PC-9 (cell line): ENCODE measurements at regions not wholly inside any gene's neighbourhood (a gene's known extent, or its start where the extent isn't known, plus 50 kb on each side); places are given as distances from the start of the nearest gene placed in this dataset.

ENCODE experiments used
- BruUV-seq: library from RNA; stranded (reverse); fragments of 400-500 nt; replicated peaks from 2 replicates; lab custom pipeline; 2021; lab: Mats Ljungman, UMichigan
- CTCF ChIA-PET: fragments of 300-600 bp; sonication (Branson Sonifier 250); formaldehyde crosslinking; loops from one replicate; lab custom pipeline; 2022; ENCODE audit warnings: antibody characterized with exemption; lab: Charles Lee
- POLR2A ChIA-PET: fragments of 300-600 bp; sonication (Branson Sonifier 250); formaldehyde crosslinking; loops from one replicate; lab custom pipeline; 2022; ENCODE audit warnings: antibody characterized with exemption; ENCODE audit not compliant: unreplicated experiment; lab: Charles Lee
- DNase-seq, 2 experiments: peaks; one replicate each; pipeline versions ENCODE4 v3.0.0 to v3.0.0-alpha.2; 2015 to 2022; ENCODE audit warnings: mixed read lengths in 1 of 2
- H2AFZ ChIP-seq: fragments of 200-600 bp; sonication (generic); 2 replicates; pipeline ENCODE4 v1.8.1; 2017; ENCODE audit warnings: antibody characterized with exemption
- H3F3A ChIP-seq: fragments of 200-600 bp; sonication (generic); 2 replicates; pipeline ENCODE4 v1.8.1; 2017; ENCODE audit warnings: antibody characterized with exemption, mild to moderate bottlenecking, low read depth; ENCODE audit not compliant: insufficient read depth
- H3K27ac ChIP-seq: fragments of 200-600 bp; sonication (generic); 2 replicates; pipeline ENCODE4 v1.6.1; 2016; ENCODE audit warnings: mixed run types
- H3K27me3 ChIP-seq: fragments of 200-600 bp; sonication (generic); 2 replicates; pipeline ENCODE4 v1.6.1; 2016; ENCODE audit warnings: low read depth, mixed run types; ENCODE audit not compliant: insufficient read depth
- H3K36me3 ChIP-seq: fragments of 200-600 bp; sonication (generic); 2 replicates; pipeline ENCODE4 v1.6.1; 2016; ENCODE audit warnings: low read depth, mixed run types
- H3K4me1 ChIP-seq: fragments of 200-600 bp; sonication (generic); replicated peaks from 2 replicates; pipeline ENCODE4 v1.6.1; 2016; ENCODE audit warnings: mixed run types; ENCODE audit not compliant: insufficient read depth
- H3K4me2 ChIP-seq: fragments of 200-600 bp; sonication (generic); 2 replicates; pipeline ENCODE4 v1.6.1; 2017; ENCODE audit warnings: mixed run types
- H3K4me3 ChIP-seq: fragments of 200-600 bp; sonication (generic); 2 replicates; pipeline ENCODE4 v1.6.1; 2016; ENCODE audit warnings: mixed run types
- H3K79me2 ChIP-seq: fragments of 200-600 bp; sonication (generic); 2 replicates; pipeline ENCODE4 v1.6.1; 2017; ENCODE audit warnings: low read depth, mixed run types
- H3K9me2 ChIP-seq: fragments of 200-600 bp; sonication (generic); 2 replicates; pipeline ENCODE4 v1.8.1; 2017; ENCODE audit warnings: mild to moderate bottlenecking; ENCODE audit not compliant: insufficient read depth
- H3K9me3 ChIP-seq: fragments of 200-600 bp; sonication (generic); 2 replicates; pipeline ENCODE4 v1.8.1; 2016; ENCODE audit warnings: low read depth; ENCODE audit not compliant: insufficient read depth
- H4K20me1 ChIP-seq: fragments of 200-600 bp; sonication (generic); 2 replicates; pipeline ENCODE4 v1.8.1; 2017; ENCODE audit not compliant: insufficient read depth
- CTCF ChIP-seq: fragments of 200-600 bp; sonication (generic); conservative IDR thresholded peaks from 2 replicates; pipeline ENCODE4 v1.6.1; 2017; ENCODE audit warnings: mixed run types, antibody characterized with exemption, mild to moderate bottlenecking, moderate library complexity
- EZH2 ChIP-seq: fragments of 200-600 bp; sonication (generic); IDR thresholded peaks from 2 replicates; pipeline ENCODE4 v1.8.0; 2017; ENCODE audit warnings: antibody characterized with exemption, low read depth
- intact Hi-C: fragments of 100-400 bp; cut with micrococcal nuclease; formaldehyde crosslinking; loops from one replicate; pipeline ENCODE4 v1.10.0; 2022; ENCODE audit not compliant: unreplicated experiment

DNA sequence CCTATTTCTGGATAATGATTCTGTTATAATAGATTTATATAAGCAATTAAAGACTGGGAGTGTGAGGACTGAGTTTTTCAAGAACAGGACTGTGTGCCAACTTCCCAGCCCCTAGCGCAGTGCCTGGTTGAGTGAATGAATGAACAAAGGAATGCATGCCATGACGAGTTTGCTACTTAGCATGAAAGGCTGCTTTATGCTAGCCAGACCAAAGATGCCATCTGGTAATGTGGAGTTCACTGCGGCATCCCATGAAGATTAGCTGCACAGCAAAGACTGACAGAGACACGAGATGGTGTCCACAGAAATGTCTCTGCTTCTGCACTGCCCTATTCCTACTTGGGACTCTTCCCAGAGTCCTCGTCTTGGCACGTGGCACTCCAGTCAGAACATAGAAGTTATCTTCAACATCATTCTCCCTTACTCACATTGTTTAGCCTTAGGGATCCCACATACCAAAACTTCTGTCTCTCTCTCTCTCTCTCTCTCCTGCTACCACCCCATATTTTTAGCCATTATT is 283.9 kb upstream of the CTNNB1 start:
- Histone ChIP-seq H2AFZ (no peak overlapping the region), H4K20me1 (no peaks in the 10 kb centered on the region), H3K4me3 (no peak overlapping the region), H3K79me2 (no peaks in the 10 kb centered on the region), H3K27me3 (no peaks in the 10 kb centered on the region), H3K9me2 (no peaks in the 10 kb centered on the region), H3K9me3 (no peaks in the 10 kb centered on the region), H3K36me3 (no peaks in the 10 kb centered on the region), H3K27ac (no peak overlapping the region), H3F3A (no peaks in the 10 kb centered on the region), H3K4me1 (0 out of 2 replicates have a peak, but pooled peaks cover 2% of the 10 kb centered on the region), H3K4me2 (no peak overlapping the region)
- BruUV-seq, result no TSS peak
- DNase-seq, result no peak
- CTCF ChIA-PET, result no interaction called here
- TF ChIP-seq CTCF, result no peak
- no peak for TF ChIP-seq EZH2
- POLR2A ChIA-PET, result no interaction called here
- intact Hi-C loops, result no loop called here

DNA sequence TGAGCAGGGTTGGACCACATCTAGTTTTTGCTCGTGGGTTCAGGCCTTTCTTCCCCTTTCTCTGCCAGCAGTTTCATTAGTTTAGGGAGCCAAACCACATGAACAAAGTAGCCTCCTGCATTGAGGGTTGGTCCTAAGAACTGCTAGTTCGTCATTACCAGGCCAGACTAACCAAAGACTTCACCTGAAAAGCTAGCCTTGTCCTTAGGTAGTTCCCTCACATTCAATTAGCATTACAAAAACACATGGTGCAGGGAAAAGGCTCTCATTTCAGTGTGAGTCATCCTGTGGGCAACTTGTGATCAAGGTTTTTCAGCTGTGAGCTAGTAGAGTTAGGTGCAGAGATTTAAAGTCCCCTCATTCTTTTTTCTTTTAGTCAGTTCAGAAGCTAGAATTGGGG is 279.3 kb upstream of the CTNNB1 start:
- peak in 1 of 2 experiments; percentile 49 for DNase-seq
- Histone ChIP-seq H3K4me2 (no peak overlapping the region), H4K20me1 (no peaks in the 10 kb centered on the region), H3K9me3 (peaks cover 4% of the 10 kb centered on the region; the same call in 1 of the 2 replicates), H3F3A (peaks cover 6% of the 10 kb centered on the region; the same call in 1 of the 2 replicates), H2AFZ (no peak overlapping the region), H3K9me2 (no peaks in the 10 kb centered on the region), H3K27ac (no peak overlapping the region), H3K4me3 (no peak overlapping the region), H3K36me3 (no peaks in the 10 kb centered on the region), H3K4me1 (peaks cover 17% of the 10 kb centered on the region), H3K27me3 (no peaks in the 10 kb centered on the region), H3K79me2 (no peaks in the 10 kb centered on the region)
- intact Hi-C loops, result no loop called here
- ChIA-PET POLR2A (no interaction called here), CTCF (no interaction called here)
- BruUV-seq, result no TSS peak
- TF ChIP-seq EZH2 (no peak), CTCF (no peak)

- peaks cover 4% of the 10 kb centered on the region; the same call in 1 of the 2 replicates for H3K9me3 ChIP-seq
- no peak overlapping the region for H3K4me3 ChIP-seq
- H3K4me1 ChIP-seq, result peaks cover 17% of the 10 kb centered on the region
- CTCF ChIA-PET, result no interaction called here
- peaks cover 6% of the 10 kb centered on the region; the same call in 1 of the 2 replicates for H3F3A ChIP-seq
- H3K36me3 ChIP-seq, result no peaks in the 10 kb centered on the region
- H3K4me2 ChIP-seq, result no peak overlapping the region
- H3K9me2 ChIP-seq, result no peaks in the 10 kb centered on the region
- BruUV-seq, result no TSS peak
- intact Hi-C loops, result no loop called here
- H3K79me2 ChIP-seq, result no peaks in the 10 kb centered on the region
- POLR2A ChIA-PET, result no interaction called here
- H4K20me1 ChIP-seq, result no peaks in the 10 kb centered on the region
- no peaks in the 10 kb centered on the region for H3K27me3 ChIP-seq
- DNase-seq, result no peak
- TF ChIP-seq CTCF, result no peak
- TF ChIP-seq EZH2, result no peak
- no peak overlapping the region for H2AFZ ChIP-seq
- H3K27ac ChIP-seq, result no peak overlapping the region
Measured at GRCh38 chr3:40921251-40921650, 278.1 kb upstream of the CTNNB1 start.
